ENCODE measurements at regions not wholly inside any gene's neighbourhood (a gene's known extent, or its start where the extent isn't known, plus 50 kb on each side); places are given as distances from the start of the nearest gene placed in this dataset.

- DNase-seq: no peak
Measured at GRCh38 chr20:4095639-4096038, 53.0 kb upstream of the SMOX start.

- DNase-seq: peak; percentile 57
Measured at GRCh38 chr20:4091490-4092479, 56.8 kb upstream of the SMOX start.

GRCh38 chr20:4090756-4091489 is 57.7 kb upstream of the SMOX start:
- DNase-seq: peak; percentile 92

- DNase-seq: peak; percentile 23
Measured at GRCh38 chr20:4089756-4090487, 58.7 kb upstream of the SMOX start.

- no peak for DNase-seq
Measured at GRCh38 chr20:4088766-4089165, 59.9 kb upstream of the SMOX start.

- DNase-seq: peak; percentile 51
Measured at GRCh38 chr20:4087923-4088322, 60.7 kb upstream of the SMOX start.

- DNase-seq: no peak
Measured at GRCh38 chr20:4086771-4087687, 61.6 kb upstream of the SMOX start.

- no peak for DNase-seq
Measured at GRCh38 chr20:4084721-4085120, 63.9 kb upstream of the SMOX start.

GRCh38 chr20:4084096-4084495 is 64.5 kb upstream of the SMOX start:
- DNase-seq: no peak

- peak; percentile 27 for DNase-seq
Measured at GRCh38 chr20:4083098-4083865, 65.3 kb upstream of the SMOX start.

GRCh38 chr20:4082406-4083097 is 66.1 kb upstream of the SMOX start:
- peak; percentile 78 for DNase-seq

GRCh38 chr20:4081421-4081820 is 66.1 kb upstream of the RNF24 start:
- peak; percentile 33 for DNase-seq

- DNase-seq: peak; percentile 95
Measured at GRCh38 chr20:4076671-4077070, 61.3 kb upstream of the RNF24 start.

- DNase-seq: peak; percentile 28
Measured at GRCh38 chr20:4076033-4076432, 60.7 kb upstream of the RNF24 start.

GRCh38 chr20:4074877-4075455 is 59.6 kb upstream of the RNF24 start:
- DNase-seq: no peak

- no peak for DNase-seq
Measured at GRCh38 chr20:4073852-4074741, 58.7 kb upstream of the RNF24 start.

- DNase-seq: no peak
Measured at GRCh38 chr20:4071178-4071693, 55.9 kb upstream of the RNF24 start.

GRCh38 chr20:4070323-4071177 is 55.2 kb upstream of the RNF24 start:
- DNase-seq: no peak

All from fibroblast of upper back skin (primary cell).